SK-N-SH (cell line): ENCODE measurements at regions not wholly inside any gene's neighbourhood (a gene's known extent, or its start where the extent isn't known, plus 50 kb on each side); places are given as distances from the start of the nearest gene placed in this dataset.
"Not testable (repeated sequence)": the region's sequence is repeated elsewhere in the genome, so short reads cannot be mapped to it uniquely, and the experiment has no call there.

Experiments
- CTCF ChIA-PET: fragments of 300-600, 350-600 bp; formaldehyde crosslinking; extraction: SDS; loops from one replicate; lab custom pipeline; 2021; lab: Yijun Ruan, JAX
- POLR2A ChIA-PET: fragments of 350-600 bp; sonication (Branson Sonifier 250); formaldehyde crosslinking; extraction: SDS; loops from one replicate; lab custom pipeline; 2020; ENCODE audit warnings: antibody characterized with exemption, inconsistent platforms; lab: Yijun Ruan, JAX
- DNase-seq: peaks from one replicate; pipeline ENCODE4 v3.0.0; 2012
- H2AFZ ChIP-seq: fragments of 200-600 bp; sonication (generic); 2 replicates; pipeline ENCODE4 v1.8.1; 2016; ENCODE audit warnings: antibody characterized with exemption, mild to moderate bottlenecking, low read depth
- H3F3A ChIP-seq: fragments of 200-600 bp; sonication (generic); replicated peaks from 2 replicates; pipeline ENCODE3; 2016; ENCODE audit warnings: antibody characterized with exemption, mild to moderate bottlenecking; ENCODE audit not compliant: insufficient read depth
- H3K27ac ChIP-seq, 2 experiments: fragments of 200-500 bp in 1 of 2; fragments of 200-600 bp in 1 of 2; sonication (Bioruptor generic) in 1 of 2; sonication (generic), shearing (Covaris generic) in 1 of 2; 2 replicates each; pipeline versions ENCODE4 v1.5.1 to v1.6.1; 2014 to 2016; ENCODE audit warnings: low read depth in 2 of 2, inconsistent platforms in 1 of 2, low read length in 1 of 2, mild to moderate bottlenecking in 1 of 2, mixed read lengths in 1 of 2
- H3K27me3 ChIP-seq: fragments of 200-600 bp; sonication (generic), shearing (Covaris generic); 2 replicates; pipeline ENCODE4 v1.6.1; 2016; ENCODE audit warnings: mixed run types; ENCODE audit not compliant: insufficient read depth
- H3K36me3 ChIP-seq, 2 experiments: fragments of 200-500 bp in 1 of 2; fragments of 200-600 bp in 1 of 2; sonication (Bioruptor generic) in 1 of 2; sonication (generic) in 1 of 2; replicated peaks in 1 of 2; 2 replicates each; pipeline versions ENCODE3 to v1.5.1; 2014 to 2016; ENCODE audit warnings: low read length in 1 of 2, mild to moderate bottlenecking in 1 of 2; ENCODE audit not compliant: insufficient read depth in 2 of 2, control insufficient read depth in 1 of 2
- H3K4me1 ChIP-seq, 2 experiments: fragments of 200-500 bp in 1 of 2; fragments of 200-600 bp in 1 of 2; sonication (Bioruptor generic) in 1 of 2; sonication (generic), shearing (Covaris generic) in 1 of 2; 2 replicates each; pipeline versions ENCODE4 v1.5.1 to v1.6.1; 2014 to 2016; ENCODE audit warnings: low read depth in 1 of 2, low read length in 1 of 2, mixed run types in 1 of 2; ENCODE audit not compliant: insufficient read depth in 2 of 2, control insufficient read depth in 1 of 2
- H3K4me2 ChIP-seq: fragments of 200-600 bp; sonication (generic), shearing (Covaris generic); 2 replicates; pipeline ENCODE4 v1.6.1; 2017; ENCODE audit warnings: mixed run types
- H3K4me3 ChIP-seq, 2 experiments: fragments of 200-500 bp in 1 of 2; fragments of 200-600 bp in 1 of 2; sonication (Bioruptor generic) in 1 of 2; sonication (generic), shearing (Covaris generic) in 1 of 2; 2 replicates each; pipeline versions ENCODE4 v1.5.1 to v1.8.1; 2014 to 2016; ENCODE audit warnings: low read depth in 2 of 2, inconsistent platforms in 1 of 2, low read length in 1 of 2, mild to moderate bottlenecking in 1 of 2, mixed read lengths in 1 of 2, moderate library complexity in 1 of 2
- H3K79me2 ChIP-seq: fragments of 200-600 bp; sonication (generic); 2 replicates; pipeline ENCODE4 v1.8.1; 2017; ENCODE audit warnings: mild to moderate bottlenecking; ENCODE audit not compliant: insufficient read depth
- H3K9ac ChIP-seq: fragments of 200-600 bp; sonication (generic); 2 replicates; pipeline ENCODE4 v1.6.1; 2017; ENCODE audit warnings: mixed run types
- H3K9me2 ChIP-seq: fragments of 200-600 bp; sonication (generic); 2 replicates; pipeline ENCODE4 v1.6.1; 2017; ENCODE audit warnings: mixed run types
- H3K9me3 ChIP-seq: fragments of 200-600 bp; sonication (generic); 2 replicates; pipeline ENCODE4 v1.6.1; 2017; ENCODE audit warnings: mixed run types, mild to moderate bottlenecking, moderate library complexity
- H4K20me1 ChIP-seq: fragments of 200-600 bp; sonication (generic); 2 replicates; pipeline ENCODE4 v1.6.1; 2017; ENCODE audit warnings: mild to moderate bottlenecking, mixed run types; ENCODE audit not compliant: insufficient read depth
- CTCF ChIP-seq: fragments of 200-600 bp; sonication (generic); IDR thresholded peaks from 2 replicates; pipeline ENCODE4 v1.6.1; 2017; ENCODE audit warnings: antibody characterized with exemption, mild to moderate bottlenecking, moderate library complexity
- EZH2phosphoT487 ChIP-seq: fragments of 200-600 bp; sonication (generic); IDR thresholded peaks from 2 replicates; pipeline ENCODE4 v1.6.1; 2017; ENCODE audit warnings: low read depth, mixed run types, mild to moderate bottlenecking, antibody characterized with exemption, moderate library complexity, borderline replicate concordance
- FOXM1 ChIP-seq: IDR thresholded peaks from 2 replicates; pipeline ENCODE4 v1.4.0; 2012; ENCODE audit warnings: low read depth, mild to moderate bottlenecking
- GABPA ChIP-seq: IDR thresholded peaks from 2 replicates; pipeline ENCODE4 v1.4.0; 2012; ENCODE audit warnings: low read depth, mild to moderate bottlenecking
- GATA2 ChIP-seq: sonication (generic); formaldehyde crosslinking; IDR thresholded peaks from 2 replicates; pipeline ENCODE4 v1.5.0; 2020; ENCODE audit warnings: mild to moderate bottlenecking, missing genetic modification reagents
- JUND ChIP-seq: IDR thresholded peaks from 2 replicates; pipeline ENCODE4 v1.4.0; 2012
- PBX3 ChIP-seq: IDR thresholded peaks from 2 replicates; pipeline ENCODE4; 2012
- USF1 ChIP-seq: IDR thresholded peaks from 2 replicates; pipeline ENCODE4 v1.4.0; 2012; ENCODE audit warnings: low read depth, borderline replicate concordance
- USF2 ChIP-seq: fragments of 150-350 bp; IDR thresholded peaks from 2 replicates; pipeline ENCODE4 v1.6.1; 2017; ENCODE audit warnings: antibody characterized with exemption, low read length, low read depth, borderline replicate concordance
- WGBS: methylation state at CpG from one replicate; pipeline ENCODE4 v1.1.6; 2017; ENCODE audit warnings: low lambda C conversion rate; 5-methylcytosine and 5-hydroxymethylcytosine counted together

- TF ChIP-seq USF2 = no peak
- TF ChIP-seq GATA2 = no peak
- TF ChIP-seq CTCF = no peak
- no peak for TF ChIP-seq USF1
- no peak for TF ChIP-seq PBX3
- TF ChIP-seq JUND = no peak
- no peak for TF ChIP-seq EZH2phosphoT487
- no peak for TF ChIP-seq FOXM1
- TF ChIP-seq GABPA = no peak
- Histone ChIP-seq H3K27ac (no peak overlapping the region), H3K4me1 (peaks cover 0 to 5% of the 10 kb centered on the region in 2 experiments; a peak in 2 of 4 replicates), H4K20me1 (no peaks in the 10 kb centered on the region), H3F3A (no peaks in the 10 kb centered on the region), H2AFZ (no peak overlapping the region), H3K9me3 (no peaks in the 10 kb centered on the region), H3K4me3 (no peak overlapping the region), H3K27me3 (no peaks in the 10 kb centered on the region), H3K9ac (no peak overlapping the region), H3K36me3 (no peaks in the 10 kb centered on the region), H3K9me2 (no peaks in the 10 kb centered on the region), H3K4me2 (no peak overlapping the region), H3K79me2 (no peaks in the 10 kb centered on the region)
- ChIA-PET CTCF (no interaction called here), POLR2A (no interaction called here)
- DNase-seq = no peak
- 57% methylated on average over 3 of the region's 3 CpGs for WGBS
Measured at GRCh38 chr11:42819126-42819525, 492.7 kb upstream of the API5 start.

- H3K27me3 ChIP-seq, H3K27ac ChIP-seq, H3K9me2 ChIP-seq, H3K9me3 ChIP-seq, H3K36me3 ChIP-seq, H3F3A ChIP-seq, POLR2A ChIA-PET, H2AFZ ChIP-seq, H3K9ac ChIP-seq, H3K4me2 ChIP-seq, H3K79me2 ChIP-seq, H4K20me1 ChIP-seq, DNase-seq, CTCF ChIA-PET, H3K4me3 ChIP-seq, H3K4me1 ChIP-seq: not testable (repeated sequence)
- WGBS = 72% methylated on average over 6 of the region's 6 CpGs
Measured at GRCh38 chr11:42822188-42822587, 489.6 kb upstream of the API5 start.
